ENCODE measurements at regions not wholly inside any gene's neighbourhood (a gene's known extent, or its start where the extent isn't known, plus 50 kb on each side); places are given as distances from the start of the nearest gene placed in this dataset.
A peak's percentile ranks its signal among the peaks of the same experiment; 100 is the strongest.

DNA sequence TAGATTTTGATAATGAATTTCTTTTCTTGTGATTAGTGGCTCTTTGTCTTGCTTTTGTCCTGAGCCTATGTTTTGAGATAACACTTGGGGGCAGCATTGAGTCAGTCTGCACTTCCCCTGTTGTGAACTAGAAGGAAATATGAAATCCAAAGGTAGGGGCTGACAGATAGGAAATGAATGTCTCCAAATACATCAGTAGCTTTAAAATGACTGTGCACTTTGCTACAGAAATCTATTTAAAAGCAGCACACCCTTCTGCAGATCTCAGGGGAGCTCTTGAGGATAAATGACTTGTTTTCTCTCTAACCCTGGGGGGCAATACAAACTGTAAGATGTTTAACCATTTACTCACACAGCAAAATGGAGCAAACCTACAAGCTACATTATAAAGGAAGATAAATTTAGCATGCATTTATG, 176.0 kb upstream of the MYO3A start:
- TF ChIP-seq, protein P1, sequence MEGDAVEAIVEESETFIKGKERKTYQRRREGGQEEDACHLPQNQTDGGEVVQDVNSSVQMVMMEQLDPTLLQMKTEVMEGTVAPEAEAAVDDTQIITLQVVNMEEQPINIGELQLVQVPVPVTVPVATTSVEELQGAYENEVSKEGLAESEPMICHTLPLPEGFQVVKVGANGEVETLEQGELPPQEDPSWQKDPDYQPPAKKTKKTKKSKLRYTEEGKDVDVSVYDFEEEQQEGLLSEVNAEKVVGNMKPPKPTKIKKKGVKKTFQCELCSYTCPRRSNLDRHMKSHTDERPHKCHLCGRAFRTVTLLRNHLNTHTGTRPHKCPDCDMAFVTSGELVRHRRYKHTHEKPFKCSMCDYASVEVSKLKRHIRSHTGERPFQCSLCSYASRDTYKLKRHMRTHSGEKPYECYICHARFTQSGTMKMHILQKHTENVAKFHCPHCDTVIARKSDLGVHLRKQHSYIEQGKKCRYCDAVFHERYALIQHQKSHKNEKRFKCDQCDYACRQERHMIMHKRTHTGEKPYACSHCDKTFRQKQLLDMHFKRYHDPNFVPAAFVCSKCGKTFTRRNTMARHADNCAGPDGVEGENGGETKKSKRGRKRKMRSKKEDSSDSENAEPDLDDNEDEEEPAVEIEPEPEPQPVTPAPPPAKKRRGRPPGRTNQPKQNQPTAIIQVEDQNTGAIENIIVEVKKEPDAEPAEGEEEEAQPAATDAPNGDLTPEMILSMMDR (IDR thresholded peaks at IDR 0.05), result peak in 1 of 6 experiments; percentile 24
- no peak for TF ChIP-seq POLR2A (IDR thresholded peaks at IDR 0.05)
